Naive thymus-derived CD4-positive, alpha-beta T cell (primary cell): ENCODE measurements at regions not wholly inside any gene's neighbourhood (a gene's known extent, or its start where the extent isn't known, plus 50 kb on each side); places are given as distances from the start of the nearest gene placed in this dataset.
"Not testable (repeated sequence)": the region's sequence is repeated elsewhere in the genome, so short reads cannot be mapped to it uniquely, and the experiment has no call there.

Experiments used
- ATAC-seq: fragments of 150-1000 bp; cut with Tn5 transposase; 2 replicates; pipeline ENCODE4 v1.10.0; 2021; ENCODE audit warnings: mild to moderate bottlenecking, moderate library complexity
- CTCF ChIA-PET: fragments of 350-600 bp; sonication (Branson Sonifier 250); formaldehyde crosslinking; loops from one replicate; lab custom pipeline; 2021; ENCODE audit warnings: antibody characterized with exemption; lab: Charles Lee
- POLR2A ChIA-PET: fragments of 350-600 bp; sonication (Branson Sonifier 250); formaldehyde crosslinking; loops from one replicate; lab custom pipeline; 2021; ENCODE audit warnings: antibody characterized with exemption, inconsistent platforms; lab: Charles Lee
- DNase-seq, 9 donors: peaks; one replicate each; pipeline versions ENCODE4 v3.0.0 to v3.0.0-alpha.2; 2020 to 2022; ENCODE audit warnings: mixed read lengths in 1 of 9
- H3K27ac ChIP-seq: one replicate; pipeline ENCODE4 v1.7.0; 2013; ENCODE audit warnings: mild to moderate bottlenecking, low read depth, low read length, moderate library complexity
- H3K27me3 ChIP-seq, 2 donors: one replicate each; pipeline ENCODE4 v1.7.0; 2013; ENCODE audit warnings: low read length in 2 of 2, mild to moderate bottlenecking in 2 of 2, moderate library complexity in 2 of 2; ENCODE audit not compliant: control insufficient read depth in 2 of 2, insufficient read depth in 2 of 2
- H3K36me3 ChIP-seq, 3 experiments: 1 replicate in 2 of 3; 2 replicates in 1 of 3; pipeline ENCODE4 v1.7.0; 2013; ENCODE audit warnings: low read length in 3 of 3, mild to moderate bottlenecking in 3 of 3, moderate library complexity in 1 of 3; ENCODE audit not compliant: insufficient read depth in 3 of 3, control insufficient read depth in 2 of 3
- H3K4me1 ChIP-seq, 2 donors: one replicate each; pipeline ENCODE4 v1.7.0; 2013; ENCODE audit warnings: low read length in 2 of 2, mild to moderate bottlenecking in 2 of 2, moderate library complexity in 1 of 2; ENCODE audit not compliant: control insufficient read depth in 2 of 2, insufficient read depth in 2 of 2
- H3K4me3 ChIP-seq: 2 replicates; pipeline ENCODE4 v1.7.0; 2013; ENCODE audit warnings: mild to moderate bottlenecking, low read length
- H3K9me3 ChIP-seq, 3 experiments: 1 replicate in 2 of 3; 2 replicates in 1 of 3; pipeline ENCODE4 v1.7.0; 2013; ENCODE audit warnings: low read length in 3 of 3; ENCODE audit not compliant: control insufficient read depth in 2 of 3
- H3K27ac Mint-ChIP-seq, 9 donors: one replicate each; pipeline ENCODE4 v1.8.0; 2020 to 2022; ENCODE audit warnings: mixed read lengths in 9 of 9, mild to moderate bottlenecking in 8 of 9, moderate library complexity in 5 of 9, inconsistent platforms in 2 of 9
- H3K27me3 Mint-ChIP-seq, 5 donors: one replicate each; pipeline ENCODE4 v1.8.0; 2021 to 2022; ENCODE audit warnings: mixed read lengths in 5 of 5, mild to moderate bottlenecking in 1 of 5
- H3K36me3 Mint-ChIP-seq, 5 donors: one replicate each; pipeline ENCODE4 v1.8.0; 2020 to 2022; ENCODE audit warnings: mixed read lengths in 5 of 5, mild to moderate bottlenecking in 3 of 5, inconsistent platforms in 1 of 5
- H3K4me1 Mint-ChIP-seq, 7 donors: one replicate each; pipeline ENCODE4 v1.8.0; 2020 to 2022; ENCODE audit warnings: mixed read lengths in 7 of 7, mild to moderate bottlenecking in 3 of 7, inconsistent platforms in 1 of 7
- H3K4me3 Mint-ChIP-seq, 10 donors: one replicate each; pipeline ENCODE4 v1.8.0; 2020 to 2022; ENCODE audit warnings: mild to moderate bottlenecking in 10 of 10, mixed read lengths in 10 of 10, moderate library complexity in 6 of 10, inconsistent platforms in 2 of 10
- H3K9me3 Mint-ChIP-seq, 11 donors: one replicate each; pipeline ENCODE4 v1.8.0; 2020 to 2022; ENCODE audit warnings: mixed read lengths in 11 of 11, mild to moderate bottlenecking in 4 of 11, inconsistent platforms in 1 of 11, moderate library complexity in 1 of 11
- intact Hi-C, 2 donors: fragments of 100-400 bp; cut with micrococcal nuclease; formaldehyde crosslinking; loops; one replicate each; pipeline ENCODE4 v1.15.1; 2023

GRCh38 chr10:18886102-18886501 lies 162.5 kb upstream of the MALRD1 start:
- Histone ChIP-seq H3K27ac (no peak overlapping the region), H3K4me1 (no peaks in the 10 kb centered on the region), H3K4me3 (no peak overlapping the region), H3K36me3 (no peaks in the 10 kb centered on the region), H3K27me3 (no peaks in the 10 kb centered on the region), H3K9me3 (no peaks in the 10 kb centered on the region)
- ChIA-PET POLR2A (no interaction called here), CTCF (no interaction called here)
- intact Hi-C loops: no loop called here
- Mint-ChIP-seq H3K9me3 (peaks cover 0 to 5% (median 0%) of the 10 kb centered on the region in 11 donors), H3K27me3 (peaks cover 0 to 10% (median 0%) of the 10 kb centered on the region in 5 donors), H3K27ac (no peak overlapping the region), H3K4me1 (no peaks in the 10 kb centered on the region), H3K36me3 (peaks cover 0 to 5% (median 0%) of the 10 kb centered on the region in 5 donors), H3K4me3 (no peak overlapping the region)
- DNase-seq: no peak
- no peak for ATAC-seq

GRCh38 chr10:18906636-18907035 lies 142.0 kb upstream of the MALRD1 start:
- H3K36me3 Mint-ChIP-seq: no peaks in the 10 kb centered on the region
- H3K9me3 Mint-ChIP-seq: peaks cover 0 to 28% (median 6%) of the 10 kb centered on the region in 11 donors
- H3K27me3 ChIP-seq: no peaks in the 10 kb centered on the region
- no peak overlapping the region for H3K4me3 Mint-ChIP-seq
- no peak for ATAC-seq
- no peak for DNase-seq
- H3K27ac ChIP-seq: no peak overlapping the region
- no peak overlapping the region for H3K4me3 ChIP-seq
- no peaks in the 10 kb centered on the region for H3K9me3 ChIP-seq
- no peaks in the 10 kb centered on the region for H3K4me1 Mint-ChIP-seq
- ChIA-PET POLR2A (no interaction called here), CTCF (interaction anchor here (0.6 kb wide), 1 partner anchor 391 kb away, joined by 3 read pairs; no protein-coding TSS in a partner anchor)
- no peaks in the 10 kb centered on the region for H3K36me3 ChIP-seq
- intact Hi-C loops: no loop called here
- H3K27me3 Mint-ChIP-seq: no peaks in the 10 kb centered on the region
- no peaks in the 10 kb centered on the region for H3K4me1 ChIP-seq
- no peak overlapping the region for H3K27ac Mint-ChIP-seq

GRCh38 chr10:18917431-18917830 lies 131.2 kb upstream of the MALRD1 start:
- H3K4me1 ChIP-seq, H3K4me1 Mint-ChIP-seq, ATAC-seq, H3K27me3 ChIP-seq, H3K27me3 Mint-ChIP-seq, H3K36me3 ChIP-seq, H3K36me3 Mint-ChIP-seq, DNase-seq, H3K4me3 Mint-ChIP-seq, H3K27ac ChIP-seq, intact Hi-C loops, H3K9me3 Mint-ChIP-seq, H3K27ac Mint-ChIP-seq, POLR2A ChIA-PET, H3K9me3 ChIP-seq, H3K4me3 ChIP-seq: not testable (repeated sequence)
- CTCF ChIA-PET: interaction anchor here (0.6 kb wide), 1 partner anchor 278 kb away, joined by 3 read pairs; no protein-coding TSS in a partner anchor

- no peak for ATAC-seq
- no peaks in the 10 kb centered on the region for H3K27me3 Mint-ChIP-seq
- H3K4me1 Mint-ChIP-seq: no peaks in the 10 kb centered on the region
- H3K4me3 ChIP-seq: no peak overlapping the region
- peaks cover 0 to 7% (median 0%) of the 10 kb centered on the region in 11 donors for H3K9me3 Mint-ChIP-seq
- no peaks in the 10 kb centered on the region for H3K9me3 ChIP-seq
- H3K27ac ChIP-seq: no peak overlapping the region
- H3K36me3 Mint-ChIP-seq: no peaks in the 10 kb centered on the region
- intact Hi-C loops: no loop called here
- POLR2A ChIA-PET: no interaction called here
- no peak overlapping the region for H3K27ac Mint-ChIP-seq
- no peaks in the 10 kb centered on the region for H3K27me3 ChIP-seq
- DNase-seq: no peak
- CTCF ChIA-PET: no interaction called here
- H3K4me1 ChIP-seq: no peaks in the 10 kb centered on the region
- no peaks in the 10 kb centered on the region for H3K36me3 ChIP-seq
- no peak overlapping the region for H3K4me3 Mint-ChIP-seq
Measured at GRCh38 chr10:18918532-18918931, 130.1 kb upstream of the MALRD1 start.

GRCh38 chr10:18949391-18949790 lies 99.2 kb upstream of the MALRD1 start:
- DNase-seq (no peak), ATAC-seq (no peak)
- Histone ChIP-seq H3K27ac (no peak overlapping the region), H3K4me1 (no peaks in the 10 kb centered on the region), H3K27me3 (no peaks in the 10 kb centered on the region), H3K36me3 (no peaks in the 10 kb centered on the region), H3K4me3 (no peak overlapping the region), H3K9me3 (no peaks in the 10 kb centered on the region)
- ChIA-PET POLR2A (no interaction called here), CTCF (no interaction called here)
- Mint-ChIP-seq H3K4me1 (no peaks in the 10 kb centered on the region), H3K4me3 (no peak overlapping the region), H3K27ac (no peak overlapping the region), H3K9me3 (peaks cover 0 to 10% (median 3%) of the 10 kb centered on the region in 11 donors), H3K36me3 (no peaks in the 10 kb centered on the region), H3K27me3 (no peaks in the 10 kb centered on the region)
- intact Hi-C loops: no loop called here

GRCh38 chr10:18951072-18951823 lies 97.4 kb upstream of the MALRD1 start:
- H3K27ac ChIP-seq, H3K27ac Mint-ChIP-seq, H3K27me3 Mint-ChIP-seq, ATAC-seq, H3K36me3 Mint-ChIP-seq, DNase-seq, H3K4me3 Mint-ChIP-seq, H3K9me3 Mint-ChIP-seq, H3K36me3 ChIP-seq, CTCF ChIA-PET, H3K27me3 ChIP-seq, intact Hi-C loops, H3K4me1 Mint-ChIP-seq, H3K4me3 ChIP-seq, H3K9me3 ChIP-seq, POLR2A ChIA-PET, H3K4me1 ChIP-seq: not testable (repeated sequence)

GRCh38 chr10:18955061-18955460 lies 93.5 kb upstream of the MALRD1 start:
- POLR2A ChIA-PET: no interaction called here
- H3K4me1 Mint-ChIP-seq: no peaks in the 10 kb centered on the region
- CTCF ChIA-PET: no interaction called here
- DNase-seq (no peak), ATAC-seq (no peak)
- Histone ChIP-seq H3K27me3 (no peaks in the 10 kb centered on the region), H3K27ac (no peak overlapping the region), H3K4me1 (no peaks in the 10 kb centered on the region), H3K9me3 (no peaks in the 10 kb centered on the region), H3K36me3 (no peaks in the 10 kb centered on the region), H3K4me3 (no peak overlapping the region)
- no peaks in the 10 kb centered on the region for H3K36me3 Mint-ChIP-seq
- no peak overlapping the region for H3K4me3 Mint-ChIP-seq
- H3K27me3 Mint-ChIP-seq: no peaks in the 10 kb centered on the region
- intact Hi-C loops: no loop called here
- H3K27ac Mint-ChIP-seq: no peak overlapping the region
- H3K9me3 Mint-ChIP-seq: peaks cover 0 to 6% (median 0%) of the 10 kb centered on the region in 11 donors
